Thymus (tissue), 11 donors: ENCODE measurements at regions not wholly inside any gene's neighbourhood (a gene's known extent, or its start where the extent isn't known, plus 50 kb on each side); places are given as distances from the start of the nearest gene placed in this dataset.

ENCODE experiments used
- DNase-seq, 9 donors: peaks; one replicate each; pipeline ENCODE4 v3.0.0-alpha.2; 2013; ENCODE audit warnings: low spot score in 9 of 9, low read depth in 6 of 9, missing footprints in 1 of 9
- H3K27ac ChIP-seq, 2 donors: one replicate each; pipeline ENCODE4 v1.5.1; 2013; ENCODE audit warnings: control low read depth in 1 of 2, low read depth in 1 of 2, low read length in 1 of 2, mild to moderate bottlenecking in 1 of 2, moderate library complexity in 1 of 2
- H3K27me3 ChIP-seq, 2 donors: one replicate each; pipeline ENCODE4 v1.5.1; 2013; ENCODE audit warnings: low read length in 1 of 2; ENCODE audit not compliant: control insufficient read depth in 2 of 2, insufficient read depth in 1 of 2
- H3K36me3 ChIP-seq, 2 donors: one replicate each; pipeline ENCODE4 v1.5.1; 2013; ENCODE audit warnings: low read length in 1 of 2, mild to moderate bottlenecking in 1 of 2, moderate library complexity in 1 of 2; ENCODE audit not compliant: control insufficient read depth in 2 of 2, insufficient read depth in 2 of 2
- H3K4me1 ChIP-seq, 2 donors: one replicate each; pipeline ENCODE4 v1.5.1; 2013; ENCODE audit warnings: low read length in 2 of 2; ENCODE audit not compliant: control insufficient read depth in 2 of 2, insufficient read depth in 2 of 2
- H3K4me3 ChIP-seq, 2 donors: one replicate each; pipeline ENCODE4 v1.5.1; 2013; ENCODE audit warnings: low read length in 2 of 2, control low read depth in 1 of 2, mild to moderate bottlenecking in 1 of 2
- H3K9me3 ChIP-seq, 2 donors: one replicate each; pipeline ENCODE4 v1.5.1; 2013; ENCODE audit warnings: low read length in 1 of 2, mild to moderate bottlenecking in 1 of 2; ENCODE audit not compliant: control insufficient read depth in 2 of 2, insufficient read depth in 1 of 2
- WGBS: extraction: QIAGEN DNeasy Blood & Tissue Kit; methylation state at CpG from one replicate; pipeline ENCODE4 v1.1.7; 2013; 5-methylcytosine and 5-hydroxymethylcytosine counted together
- donor health status: healthy.

DNA sequence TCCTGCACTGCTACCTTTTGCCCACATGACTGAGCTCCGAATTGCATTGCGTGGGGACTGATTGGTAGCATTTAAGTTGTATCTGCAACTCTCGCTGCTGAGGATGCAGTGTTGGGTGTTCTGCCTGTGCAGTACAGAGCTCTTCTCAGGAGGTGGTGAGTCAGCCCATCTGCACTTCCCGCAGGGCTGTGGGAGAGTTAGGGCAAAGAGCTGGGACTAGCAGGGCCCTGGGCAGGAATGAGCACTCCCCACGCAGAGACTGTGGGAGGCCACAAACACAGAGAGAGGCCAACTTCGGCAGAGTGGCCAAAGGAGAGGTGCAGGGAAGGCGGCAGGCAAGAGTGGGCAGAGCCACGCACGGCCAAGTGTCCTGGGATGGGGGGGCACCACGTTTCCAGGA is 244.7 kb downstream of the SIPA1L2 start:
- H3K27me3 ChIP-seq = peaks cover 0 to 2% of the 10 kb centered on the region in 2 donors
- DNase-seq = no peak
- WGBS = 88% methylated on average over 10 of the region's 10 CpGs
- no peaks in the 10 kb centered on the region for H3K4me1 ChIP-seq
- no peaks in the 10 kb centered on the region for H3K9me3 ChIP-seq
- H3K27ac ChIP-seq = no peak overlapping the region
- H3K36me3 ChIP-seq = no peaks in the 10 kb centered on the region
- H3K4me3 ChIP-seq = no peak overlapping the region

DNA sequence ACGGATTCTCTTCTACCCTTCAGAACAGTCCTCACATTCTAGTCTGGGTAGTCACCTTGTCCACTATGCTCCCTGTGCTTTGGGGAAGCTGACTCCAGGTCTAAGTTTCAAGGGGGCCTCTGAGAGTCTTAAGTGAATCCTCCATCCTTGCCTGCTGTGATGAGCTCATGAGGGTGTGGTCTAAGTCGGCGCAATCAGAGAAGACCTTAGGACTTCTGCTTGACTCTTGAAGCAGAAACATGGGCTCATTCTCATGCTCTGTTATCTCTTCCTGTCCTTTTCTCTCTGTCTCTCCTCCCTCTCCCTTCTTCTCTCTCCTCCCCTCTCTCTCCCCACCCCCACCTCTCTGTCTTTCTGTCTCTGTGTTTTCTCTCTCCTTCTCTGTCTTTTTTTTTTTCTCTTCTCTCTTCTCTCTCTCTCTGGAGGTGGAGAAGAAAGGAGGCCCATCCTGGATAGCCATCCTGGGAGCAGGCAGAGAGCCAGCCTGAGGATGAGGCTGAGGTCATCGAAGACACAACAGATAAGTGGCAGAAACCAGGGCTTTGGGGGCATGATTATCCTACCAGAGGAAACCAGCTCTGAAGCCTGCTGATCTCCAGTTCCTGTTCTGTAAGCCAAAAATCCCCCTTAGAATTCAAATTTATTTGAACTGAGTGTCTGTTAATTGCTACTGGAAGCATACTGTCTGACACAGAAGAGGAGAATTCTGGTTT is 245.6 kb downstream of the SIPA1L2 start:
- Histone ChIP-seq H3K27ac (no peak overlapping the region), H3K4me1 (no peaks in the 10 kb centered on the region), H3K36me3 (no peaks in the 10 kb centered on the region), H3K27me3 (no peaks in the 10 kb centered on the region), H3K9me3 (no peaks in the 10 kb centered on the region), H3K4me3 (no peak overlapping the region)
- DNase-seq = no peak
- WGBS = 92% methylated on average over 4 of the region's 4 CpGs

DNA sequence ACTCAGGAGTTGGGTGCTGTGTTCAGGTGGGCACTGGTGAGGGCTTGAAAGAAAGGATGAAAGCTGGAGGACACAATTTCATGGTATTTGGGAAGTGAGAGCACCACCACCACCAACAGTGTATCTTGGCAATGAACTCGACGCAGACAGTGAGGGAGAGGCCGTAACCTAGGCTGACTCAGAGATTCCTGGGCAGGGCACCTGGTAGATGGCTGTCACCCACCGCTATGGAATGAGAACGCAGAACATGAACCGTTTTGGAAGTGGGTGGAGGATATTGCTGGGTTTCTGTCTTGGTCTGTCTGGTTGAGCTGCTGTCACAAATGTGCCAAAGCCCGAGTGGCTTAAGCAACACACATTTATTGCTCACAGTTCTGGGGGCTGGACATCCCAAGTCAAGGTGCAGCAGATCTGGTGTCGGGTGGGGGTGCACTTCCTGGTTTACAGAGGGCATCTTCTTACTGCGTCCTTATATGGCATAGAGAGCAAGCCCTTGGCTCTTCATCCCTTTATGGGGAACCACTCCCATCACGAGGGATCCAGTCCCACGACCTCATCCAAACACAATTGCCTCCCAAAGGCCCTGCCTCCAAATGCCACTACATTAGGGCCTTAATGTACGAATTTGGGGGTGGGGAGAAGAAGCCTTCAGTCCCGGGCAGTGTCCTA is 246.3 kb downstream of the SIPA1L2 start:
- Histone ChIP-seq H3K27me3 (no peaks in the 10 kb centered on the region), H3K4me1 (no peaks in the 10 kb centered on the region), H3K36me3 (no peaks in the 10 kb centered on the region), H3K27ac (no peak overlapping the region), H3K9me3 (no peaks in the 10 kb centered on the region), H3K4me3 (no peak overlapping the region)
- 93% methylated on average over 13 of the region's 13 CpGs for WGBS
- no peak for DNase-seq

DNA sequence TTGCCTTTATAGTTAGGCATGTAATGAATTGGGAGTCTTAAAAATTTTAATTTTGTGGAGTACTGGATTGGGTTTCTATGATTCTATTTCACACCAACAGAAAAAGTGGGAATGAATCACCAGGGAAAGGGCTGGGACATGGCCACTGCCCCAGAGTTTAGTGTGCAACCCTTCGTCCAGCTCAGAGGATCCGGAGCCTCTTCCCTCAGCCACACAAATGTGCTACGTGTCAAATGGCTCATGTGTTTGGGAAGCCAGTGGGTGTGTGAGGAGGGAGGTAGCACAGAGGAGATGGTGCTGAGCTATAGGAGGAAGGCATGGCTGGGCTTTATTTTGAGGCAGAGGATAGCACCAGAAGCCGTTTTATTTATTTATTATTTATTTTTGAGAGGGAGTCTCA is 247.3 kb downstream of the SIPA1L2 start:
- Histone ChIP-seq H3K4me3 (no peak overlapping the region), H3K27ac (no peak overlapping the region), H3K4me1 (no peaks in the 10 kb centered on the region), H3K9me3 (no peaks in the 10 kb centered on the region), H3K36me3 (no peaks in the 10 kb centered on the region), H3K27me3 (no peaks in the 10 kb centered on the region)
- 89% methylated on average over 4 of the region's 4 CpGs for WGBS
- DNase-seq = no peak

DNA sequence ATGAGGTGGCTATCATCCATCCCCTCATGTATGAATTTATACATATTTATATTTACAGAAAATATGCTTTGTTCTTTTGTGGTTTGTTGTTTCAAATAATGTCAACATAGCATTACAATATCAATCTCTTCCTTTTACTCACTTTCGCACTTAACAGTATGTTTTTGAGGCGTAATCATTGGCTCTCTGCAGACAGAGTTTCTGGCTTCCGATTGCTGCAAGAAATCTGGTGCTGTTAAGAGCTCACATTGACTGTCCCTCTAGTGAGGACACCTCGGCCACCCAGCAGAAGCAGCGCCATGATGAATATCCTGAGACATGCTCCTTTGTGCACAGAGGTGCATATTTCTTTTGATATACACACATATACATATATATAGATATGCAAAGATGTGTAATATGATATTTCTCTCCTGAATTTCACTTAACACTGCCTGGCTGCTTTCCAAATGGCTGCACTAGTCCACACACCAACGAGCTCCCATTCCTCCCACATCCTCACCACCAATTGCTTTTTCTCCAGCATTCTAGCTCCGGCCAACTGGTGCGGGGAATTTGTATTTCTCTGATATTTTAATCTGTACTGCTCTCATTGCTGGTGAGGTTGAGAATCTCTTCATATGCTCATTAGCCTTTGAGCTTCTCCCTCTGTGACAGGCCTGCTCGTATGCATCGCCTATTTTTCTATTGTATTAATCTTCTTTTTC is 248.4 kb downstream of the SIPA1L2 start:
- Histone ChIP-seq H3K36me3 (no peaks in the 10 kb centered on the region), H3K27ac (no peak overlapping the region), H3K4me1 (no peaks in the 10 kb centered on the region), H3K9me3 (no peaks in the 10 kb centered on the region), H3K4me3 (no peak overlapping the region), H3K27me3 (peaks cover 0 to under 1% of the 10 kb centered on the region in 2 donors)
- whole genome bisulfite sequencing = 95% methylated on average over 10 of the region's 10 CpGs
- no peak for DNase-seq

DNA sequence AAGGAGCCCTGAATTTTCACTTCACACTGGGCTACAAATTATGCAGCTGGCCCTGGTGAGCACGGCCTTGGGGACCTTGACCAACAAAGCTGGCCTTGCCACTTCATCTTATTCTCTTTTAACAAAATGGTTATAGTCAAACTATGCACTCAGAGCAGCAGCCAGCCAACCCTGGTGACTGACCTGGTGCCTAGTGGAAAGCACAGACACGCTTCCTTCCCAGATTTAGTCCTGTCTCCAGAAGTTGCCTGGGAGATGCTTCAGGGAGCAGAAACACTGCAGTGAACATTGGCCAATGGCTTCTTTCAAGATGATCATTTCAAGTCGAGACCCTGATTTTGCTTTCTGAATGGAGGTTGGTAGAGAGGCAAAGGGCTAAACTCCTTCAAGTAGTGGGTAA is 249.3 kb downstream of the SIPA1L2 start:
- no peak for DNase-seq

DNA sequence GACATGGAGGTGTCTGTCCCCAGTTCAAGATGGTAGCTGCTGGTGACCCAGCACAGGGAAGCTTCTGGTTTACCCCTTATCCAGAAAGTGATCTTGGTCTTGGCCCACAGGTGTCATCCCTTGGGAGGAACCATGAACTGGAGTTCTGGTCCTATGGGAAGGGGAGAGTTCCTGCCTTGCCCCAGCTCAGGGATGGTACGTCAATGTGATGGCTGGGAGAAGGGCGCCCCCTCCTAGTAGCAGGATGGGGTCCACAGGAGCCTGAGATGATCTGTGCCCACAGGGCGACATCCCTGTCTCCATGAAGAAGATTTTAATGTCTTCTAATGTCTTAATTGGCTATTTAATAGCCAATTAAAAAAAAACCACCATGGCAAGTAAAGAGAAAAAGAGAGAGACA is 249.8 kb downstream of the SIPA1L2 start:
- peaks cover 0 to 3% of the 10 kb centered on the region in 2 donors for H3K27me3 ChIP-seq
- 81% methylated on average over 3 of the region's 3 CpGs for WGBS
- no peak for DNase-seq
- no peak overlapping the region for H3K27ac ChIP-seq
- H3K4me1 ChIP-seq = no peaks in the 10 kb centered on the region
- H3K4me3 ChIP-seq = no peak overlapping the region
- H3K36me3 ChIP-seq = no peaks in the 10 kb centered on the region
- no peaks in the 10 kb centered on the region for H3K9me3 ChIP-seq

More for the DNA sequence above, 249.3 kb downstream of the SIPA1L2 start:
- no peaks in the 10 kb centered on the region for H3K4me1 ChIP-seq
- WGBS = 85% methylated on average over 3 of the region's 3 CpGs
- H3K9me3 ChIP-seq = no peaks in the 10 kb centered on the region
- H3K36me3 ChIP-seq = no peaks in the 10 kb centered on the region
- H3K27ac ChIP-seq = no peak overlapping the region
- peaks cover 0 to 3% of the 10 kb centered on the region in 2 donors for H3K27me3 ChIP-seq
- H3K4me3 ChIP-seq = no peak overlapping the region

DNA sequence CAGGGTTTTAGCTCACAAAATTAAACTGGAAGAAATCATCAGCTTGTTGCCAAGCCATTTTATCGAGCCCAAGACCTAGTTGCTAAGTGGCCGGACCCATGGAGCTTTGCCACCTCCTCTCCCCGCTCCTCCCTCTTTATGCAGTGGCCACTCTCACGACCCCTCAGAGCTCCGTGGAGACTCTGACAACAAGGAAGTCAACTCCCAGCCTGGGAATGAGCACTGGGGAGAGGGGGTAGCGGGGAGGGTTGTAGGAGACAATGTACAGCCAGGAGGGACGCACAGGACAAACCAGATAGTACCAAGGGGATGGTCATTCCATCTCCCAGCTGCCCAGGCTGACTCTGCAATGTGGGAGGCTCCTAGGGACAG is 250.9 kb downstream of the SIPA1L2 start:
- H3K9me3 ChIP-seq = no peaks in the 10 kb centered on the region
- H3K36me3 ChIP-seq = no peaks in the 10 kb centered on the region
- no peak for DNase-seq
- no peak overlapping the region for H3K27ac ChIP-seq
- 85% methylated on average over 7 of the region's 7 CpGs for WGBS
- H3K4me3 ChIP-seq = no peak overlapping the region
- H3K27me3 ChIP-seq = peaks cover 0 to 3% of the 10 kb centered on the region in 2 donors
- no peaks in the 10 kb centered on the region for H3K4me1 ChIP-seq
